Subcutaneous abdominal adipose tissue (tissue), 5 donors: ENCODE measurements at regions not wholly inside any gene's neighbourhood (a gene's known extent, or its start where the extent isn't known, plus 50 kb on each side); places are given as distances from the start of the nearest gene placed in this dataset.

Experiments used
- H3K27ac ChIP-seq: one replicate; pipeline ENCODE4 v1.7.0; 2013; ENCODE audit warnings: low read depth, mild to moderate bottlenecking, inconsistent platforms, low read length, moderate library complexity
- H3K27me3 ChIP-seq, 5 donors: one replicate each; pipeline ENCODE4 v1.7.0; 2013; ENCODE audit warnings: low read length in 5 of 5, inconsistent platforms in 1 of 5; ENCODE audit not compliant: control insufficient read depth in 5 of 5, insufficient read depth in 4 of 5
- H3K36me3 ChIP-seq, 5 donors: one replicate each; pipeline ENCODE4 v1.7.0; 2013; ENCODE audit warnings: low read length in 5 of 5; ENCODE audit not compliant: control insufficient read depth in 5 of 5, insufficient read depth in 5 of 5
- H3K4me1 ChIP-seq, 5 donors: one replicate each; pipeline ENCODE4 v1.7.0; 2013; ENCODE audit warnings: low read length in 5 of 5, mild to moderate bottlenecking in 3 of 5, moderate library complexity in 1 of 5; ENCODE audit not compliant: control insufficient read depth in 5 of 5, insufficient read depth in 5 of 5
- H3K4me3 ChIP-seq, 5 donors: one replicate each; pipeline ENCODE4 v1.7.0; 2013; ENCODE audit warnings: low read length in 5 of 5, low read depth in 1 of 5
- H3K9ac ChIP-seq, 5 donors: one replicate each; pipeline ENCODE4 v1.7.0; 2013; ENCODE audit warnings: low read length in 5 of 5, mild to moderate bottlenecking in 4 of 5, moderate library complexity in 3 of 5
- H3K9me3 ChIP-seq, 5 donors: one replicate each; pipeline ENCODE4 v1.7.0; 2013; ENCODE audit warnings: low read length in 5 of 5; ENCODE audit not compliant: control insufficient read depth in 5 of 5
- donor health status: healthy.
- donor health status: healthy.
- donor health status: healthy.
- donor health status: healthy.
- donor health status: healthy.

DNA sequence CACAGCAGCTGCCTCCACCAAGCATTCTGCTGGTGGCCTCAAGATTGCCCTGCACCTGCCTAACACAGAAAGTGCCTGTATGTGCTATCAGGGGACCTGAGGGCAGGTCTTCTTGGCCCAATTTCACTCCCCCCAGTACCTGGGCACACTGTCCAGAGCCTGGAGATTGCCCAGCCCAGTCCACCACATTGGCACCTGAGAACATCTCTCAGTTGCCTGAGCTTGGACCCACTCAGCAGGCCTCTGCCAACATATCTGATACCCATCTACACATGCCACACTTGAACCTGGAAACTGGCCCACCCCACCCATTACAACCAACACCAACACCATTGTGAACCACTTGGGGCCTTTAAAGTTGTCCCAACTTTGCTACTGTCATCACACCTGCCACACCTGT lies 1523.1 kb upstream of the CDH9 start:
- no peak overlapping the region for H3K27ac ChIP-seq
- no peaks in the 10 kb centered on the region for H3K4me1 ChIP-seq
- H3K9ac ChIP-seq: no peak overlapping the region
- H3K36me3 ChIP-seq: no peaks in the 10 kb centered on the region
- no peak overlapping the region for H3K4me3 ChIP-seq
- H3K9me3 ChIP-seq: peaks cover 0 to 10% (median 5%) of the 10 kb centered on the region in 5 donors
- H3K27me3 ChIP-seq: no peaks in the 10 kb centered on the region

DNA sequence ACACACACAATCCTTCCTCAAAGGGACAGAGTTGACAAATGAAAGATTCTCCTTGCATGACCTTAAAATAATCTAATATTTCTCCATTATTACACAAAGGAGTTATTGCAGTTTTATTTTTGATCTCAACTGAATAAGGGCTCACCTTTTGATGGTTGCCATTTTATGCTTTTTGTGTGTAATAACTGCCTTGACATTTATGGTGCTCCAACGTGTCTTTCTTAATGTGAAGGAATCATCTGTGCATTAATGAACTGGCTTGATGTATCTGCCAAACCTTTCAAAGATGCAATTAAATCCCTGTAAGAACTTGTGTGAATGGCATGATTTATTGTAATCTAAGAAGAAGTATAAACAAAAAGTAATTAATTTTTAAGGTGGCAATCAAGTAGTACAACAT lies 1519.8 kb upstream of the CDH9 start:
- no peak overlapping the region for H3K4me3 ChIP-seq
- H3K4me1 ChIP-seq: no peaks in the 10 kb centered on the region
- peaks cover 0 to 10% (median 5%) of the 10 kb centered on the region in 5 donors for H3K9me3 ChIP-seq
- H3K9ac ChIP-seq: no peak overlapping the region
- H3K36me3 ChIP-seq: no peaks in the 10 kb centered on the region
- no peak overlapping the region for H3K27ac ChIP-seq
- H3K27me3 ChIP-seq: no peaks in the 10 kb centered on the region

DNA sequence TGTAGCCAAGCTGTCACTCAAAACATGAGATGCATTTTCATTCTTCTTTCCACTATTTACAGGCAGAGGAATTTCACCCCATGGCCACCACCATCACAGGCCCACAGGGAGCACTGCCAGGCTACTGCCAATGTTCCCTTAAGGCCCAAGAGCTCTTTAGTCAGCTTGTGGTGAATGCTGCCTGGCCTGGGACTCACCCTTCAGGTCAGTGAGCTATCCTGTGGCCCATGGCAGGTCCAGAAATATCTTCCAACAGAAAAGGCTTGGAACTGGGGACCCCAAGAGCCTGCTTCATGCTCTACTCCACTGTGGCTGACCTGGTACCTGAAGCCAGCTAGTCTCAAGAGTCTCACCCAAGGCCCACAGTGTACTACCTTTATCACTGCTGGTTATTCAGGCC lies 1518.7 kb upstream of the CDH9 start:
- peaks cover 0 to 8% (median 3%) of the 10 kb centered on the region in 5 donors for H3K9me3 ChIP-seq
- no peak overlapping the region for H3K27ac ChIP-seq
- no peaks in the 10 kb centered on the region for H3K36me3 ChIP-seq
- no peaks in the 10 kb centered on the region for H3K27me3 ChIP-seq
- H3K4me1 ChIP-seq: no peaks in the 10 kb centered on the region
- H3K9ac ChIP-seq: no peak overlapping the region
- no peak overlapping the region for H3K4me3 ChIP-seq

DNA sequence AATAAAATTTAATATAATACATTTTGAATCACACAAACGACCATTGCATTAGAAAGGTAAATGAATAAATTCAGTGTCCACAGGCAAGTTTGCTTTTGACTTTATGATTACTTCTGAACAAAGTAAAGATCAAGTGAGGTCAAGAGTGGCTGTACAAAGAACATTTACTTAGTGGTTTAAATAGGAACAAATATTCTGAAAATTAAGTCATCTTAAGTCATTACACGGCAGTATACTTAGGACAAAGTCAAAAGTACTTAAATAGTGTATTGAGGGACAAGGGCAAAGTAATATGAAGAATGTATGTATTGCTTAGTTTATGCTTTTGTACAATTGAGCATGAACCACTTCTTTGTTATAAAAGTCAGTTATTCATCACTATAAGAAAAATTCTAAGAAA lies 1511.2 kb upstream of the CDH9 start:
- no peak overlapping the region for H3K27ac ChIP-seq

DNA sequence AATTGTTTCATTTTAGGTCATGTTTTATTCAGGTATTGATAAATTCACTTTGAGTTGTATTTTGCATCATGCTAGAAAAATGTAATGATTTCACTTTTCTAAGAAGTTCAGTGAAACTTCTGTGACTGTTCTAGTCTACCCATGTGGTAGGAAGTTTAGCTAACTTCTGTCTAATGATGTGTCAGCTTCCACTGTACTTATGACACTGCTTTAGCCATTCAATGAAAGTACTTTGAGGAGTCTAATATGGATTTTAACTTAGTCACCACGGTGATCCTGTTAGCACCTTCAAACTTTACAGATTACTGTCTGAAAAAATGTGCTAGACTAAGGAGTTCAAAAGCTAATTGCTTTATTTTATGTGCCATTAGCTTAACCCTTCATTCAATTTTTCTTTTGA lies 1510.5 kb upstream of the CDH9 start:
- Histone ChIP-seq H3K36me3 (no peaks in the 10 kb centered on the region), H3K9ac (no peak overlapping the region), H3K4me3 (no peak overlapping the region), H3K9me3 (peaks cover 0 to 2% (median 0%) of the 10 kb centered on the region in 5 donors), H3K27ac (no peak overlapping the region), H3K4me1 (no peaks in the 10 kb centered on the region), H3K27me3 (no peaks in the 10 kb centered on the region)

More for the DNA sequence above, 1511.2 kb upstream of the CDH9 start:
- Histone ChIP-seq H3K4me1 (no peaks in the 10 kb centered on the region), H3K27me3 (no peaks in the 10 kb centered on the region), H3K36me3 (no peaks in the 10 kb centered on the region), H3K9me3 (peaks cover 0 to 2% (median 0%) of the 10 kb centered on the region in 5 donors), H3K9ac (no peak overlapping the region), H3K4me3 (no peak overlapping the region)

DNA sequence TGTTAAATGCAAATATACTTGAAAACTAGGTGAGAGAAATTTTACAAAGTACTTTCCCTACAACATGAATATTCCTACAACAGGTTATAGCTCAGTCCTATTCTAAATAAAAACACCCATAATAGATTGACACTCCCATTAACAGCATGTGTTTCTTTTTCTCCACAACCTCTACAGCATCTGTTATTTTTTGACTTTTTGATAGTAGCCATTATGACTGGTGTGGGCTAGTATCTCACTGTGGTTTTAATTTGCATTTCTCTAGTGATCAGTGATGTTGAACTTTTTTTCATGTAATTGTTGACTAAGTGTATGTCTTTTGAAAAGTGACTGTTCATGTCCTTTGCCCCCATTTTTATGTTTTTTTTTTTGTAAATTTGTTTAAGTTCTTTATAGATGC lies 1506.1 kb upstream of the CDH9 start:
- H3K27ac ChIP-seq: no peak overlapping the region
- H3K4me3 ChIP-seq: no peak overlapping the region
- H3K27me3 ChIP-seq: no peaks in the 10 kb centered on the region
- no peaks in the 10 kb centered on the region for H3K4me1 ChIP-seq
- no peaks in the 10 kb centered on the region for H3K36me3 ChIP-seq
- H3K9ac ChIP-seq: no peak overlapping the region
- H3K9me3 ChIP-seq: peaks cover 0 to 4% (median 0%) of the 10 kb centered on the region in 5 donors

DNA sequence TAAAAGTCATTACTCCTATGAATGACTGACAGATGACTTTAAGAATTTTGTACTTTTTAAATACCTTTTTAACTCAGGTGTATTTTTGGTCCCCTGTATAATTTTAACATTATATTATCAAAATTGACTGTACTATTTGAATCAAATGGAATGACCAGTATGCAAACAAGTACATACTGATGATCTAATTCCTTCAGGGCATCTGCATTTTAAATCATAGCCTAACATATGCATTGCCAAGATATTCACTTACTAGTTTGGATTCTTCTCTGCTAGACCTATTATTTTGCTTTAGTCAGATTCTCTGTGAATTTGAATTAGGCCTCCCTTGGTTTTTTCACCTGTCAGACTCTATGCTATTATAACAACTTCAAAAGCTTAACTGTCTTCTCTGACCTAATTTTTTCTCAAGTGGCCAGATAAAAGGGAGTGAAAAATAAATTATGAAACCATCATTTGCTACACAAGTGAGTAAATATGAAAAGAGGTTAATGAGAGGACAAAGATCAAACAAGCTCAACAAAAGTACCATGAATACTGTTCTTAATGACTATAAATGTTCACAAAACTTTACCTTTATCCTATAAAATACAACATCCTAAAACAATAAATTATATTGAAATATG lies 1505.2 kb upstream of the CDH9 start:
- Histone ChIP-seq H3K4me3 (no peak overlapping the region), H3K4me1 (no peaks in the 10 kb centered on the region), H3K27ac (no peak overlapping the region), H3K9ac (no peak overlapping the region), H3K36me3 (no peaks in the 10 kb centered on the region), H3K9me3 (peaks cover 0 to 4% (median 0%) of the 10 kb centered on the region in 5 donors), H3K27me3 (no peaks in the 10 kb centered on the region)

DNA sequence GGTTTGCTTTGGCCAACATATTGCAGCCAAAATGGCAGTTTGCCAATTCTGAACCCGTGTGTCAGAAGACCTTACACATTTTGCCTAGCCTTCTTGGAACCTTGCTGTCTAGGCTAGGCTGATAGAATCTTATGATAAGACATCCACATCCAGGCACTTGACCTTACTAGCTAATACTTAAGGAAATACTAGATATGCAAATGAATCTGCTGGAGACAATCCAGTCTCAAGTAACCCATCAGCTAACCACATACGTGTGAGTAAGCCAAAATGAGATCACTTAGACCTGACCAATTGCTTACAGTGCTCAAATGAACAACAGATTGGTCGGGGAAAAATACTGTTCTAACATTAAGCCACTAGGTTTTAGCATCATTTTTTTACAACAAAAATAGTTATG lies 1504.6 kb upstream of the CDH9 start:
- Histone ChIP-seq H3K4me3 (no peak overlapping the region), H3K9ac (no peak overlapping the region), H3K27ac (no peak overlapping the region), H3K27me3 (no peaks in the 10 kb centered on the region), H3K4me1 (no peaks in the 10 kb centered on the region), H3K36me3 (no peaks in the 10 kb centered on the region), H3K9me3 (peaks cover 0 to 4% (median 0%) of the 10 kb centered on the region in 5 donors)

DNA sequence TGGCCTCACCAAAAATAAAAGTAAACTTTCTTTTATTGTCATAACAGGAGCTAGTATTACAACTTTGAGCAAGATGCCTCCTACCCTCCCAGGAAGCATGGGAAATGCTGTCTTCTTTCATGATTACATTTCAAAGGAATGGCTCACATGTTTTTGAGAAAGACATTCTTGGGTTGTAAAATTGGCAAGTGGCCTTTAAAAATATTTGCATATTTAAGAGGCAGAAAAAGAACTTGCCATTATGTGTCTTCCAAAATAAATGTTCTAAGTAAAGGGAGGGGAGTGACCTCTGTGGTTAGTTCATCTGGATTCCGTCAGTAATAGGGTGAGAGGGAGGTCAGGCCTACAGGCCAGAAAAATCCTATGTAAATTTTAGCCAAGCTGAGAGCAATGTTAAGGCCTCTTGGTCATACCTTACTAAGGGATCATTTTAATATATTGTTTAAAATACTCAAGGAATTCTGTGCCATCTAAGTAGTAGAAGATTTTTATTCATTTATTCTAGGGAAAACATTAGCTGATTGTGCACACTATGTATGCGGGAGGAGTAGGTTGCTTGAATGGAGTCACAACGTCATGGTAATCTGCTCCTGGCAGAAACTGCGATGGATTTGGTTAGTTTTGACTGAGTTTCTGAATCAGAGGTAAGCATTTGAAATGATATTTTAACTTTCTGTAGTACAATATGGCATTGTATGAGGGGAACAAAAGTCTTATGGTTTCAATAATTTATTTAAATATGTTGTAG lies 1485.7 kb upstream of the CDH9 start:
- no peak overlapping the region for H3K9ac ChIP-seq

DNA sequence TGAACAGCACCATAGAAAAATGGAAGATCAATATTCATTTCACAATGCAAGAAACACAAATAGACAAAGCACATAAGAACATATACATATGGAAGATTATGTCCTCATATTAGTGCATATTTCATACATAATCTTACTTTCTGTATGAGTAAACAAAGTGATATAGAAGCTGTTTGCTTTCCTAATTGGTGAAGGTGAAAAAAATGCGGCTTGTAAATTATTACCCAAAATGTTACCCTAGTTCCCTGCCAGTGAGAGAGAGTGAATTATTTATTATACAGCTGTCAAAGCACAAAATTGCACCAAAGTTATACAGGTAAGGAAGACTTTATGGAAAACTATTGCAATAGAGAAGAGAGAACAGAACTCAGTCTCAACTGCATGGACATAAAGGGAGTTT lies 1485.0 kb upstream of the CDH9 start:
- Histone ChIP-seq H3K4me1 (no peaks in the 10 kb centered on the region), H3K27ac (no peak overlapping the region), H3K27me3 (no peaks in the 10 kb centered on the region), H3K36me3 (no peaks in the 10 kb centered on the region), H3K9ac (no peak overlapping the region), H3K9me3 (peaks cover 0 to 7% (median 0%) of the 10 kb centered on the region in 5 donors), H3K4me3 (no peak overlapping the region)

More for the DNA sequence above, 1485.7 kb upstream of the CDH9 start:
- Histone ChIP-seq H3K27ac (no peak overlapping the region), H3K4me3 (no peak overlapping the region), H3K27me3 (no peaks in the 10 kb centered on the region), H3K36me3 (no peaks in the 10 kb centered on the region), H3K9me3 (peaks cover 0 to 7% (median 0%) of the 10 kb centered on the region in 5 donors), H3K4me1 (no peaks in the 10 kb centered on the region)
